SK-N-SH (cell line): ENCODE measurements at regions not wholly inside any gene's neighbourhood (a gene's known extent, or its start where the extent isn't known, plus 50 kb on each side); places are given as distances from the start of the nearest gene placed in this dataset.

Source experiments
- CTCF ChIA-PET: fragments of 300-600, 350-600 bp; formaldehyde crosslinking; extraction: SDS; loops from one replicate; lab custom pipeline; 2021; lab: Yijun Ruan, JAX
- POLR2A ChIA-PET: fragments of 350-600 bp; sonication (Branson Sonifier 250); formaldehyde crosslinking; extraction: SDS; loops from one replicate; lab custom pipeline; 2020; ENCODE audit warnings: antibody characterized with exemption, inconsistent platforms; lab: Yijun Ruan, JAX
- DNase-seq: peaks from one replicate; pipeline ENCODE4 v3.0.0; 2012
- H2AFZ ChIP-seq: fragments of 200-600 bp; sonication (generic); 2 replicates; pipeline ENCODE4 v1.8.1; 2016; ENCODE audit warnings: antibody characterized with exemption, mild to moderate bottlenecking, low read depth
- H3F3A ChIP-seq: fragments of 200-600 bp; sonication (generic); replicated peaks from 2 replicates; pipeline ENCODE3; 2016; ENCODE audit warnings: antibody characterized with exemption, mild to moderate bottlenecking; ENCODE audit not compliant: insufficient read depth
- H3K27ac ChIP-seq, 2 experiments: fragments of 200-500 bp in 1 of 2; fragments of 200-600 bp in 1 of 2; sonication (Bioruptor generic) in 1 of 2; sonication (generic), shearing (Covaris generic) in 1 of 2; 2 replicates each; pipeline versions ENCODE4 v1.5.1 to v1.6.1; 2014 to 2016; ENCODE audit warnings: low read depth in 2 of 2, inconsistent platforms in 1 of 2, low read length in 1 of 2, mild to moderate bottlenecking in 1 of 2, mixed read lengths in 1 of 2
- H3K27me3 ChIP-seq: fragments of 200-600 bp; sonication (generic), shearing (Covaris generic); 2 replicates; pipeline ENCODE4 v1.6.1; 2016; ENCODE audit warnings: mixed run types; ENCODE audit not compliant: insufficient read depth
- H3K36me3 ChIP-seq, 2 experiments: fragments of 200-500 bp in 1 of 2; fragments of 200-600 bp in 1 of 2; sonication (Bioruptor generic) in 1 of 2; sonication (generic) in 1 of 2; replicated peaks in 1 of 2; 2 replicates each; pipeline versions ENCODE3 to v1.5.1; 2014 to 2016; ENCODE audit warnings: low read length in 1 of 2, mild to moderate bottlenecking in 1 of 2; ENCODE audit not compliant: insufficient read depth in 2 of 2, control insufficient read depth in 1 of 2
- H3K4me1 ChIP-seq, 2 experiments: fragments of 200-500 bp in 1 of 2; fragments of 200-600 bp in 1 of 2; sonication (Bioruptor generic) in 1 of 2; sonication (generic), shearing (Covaris generic) in 1 of 2; 2 replicates each; pipeline versions ENCODE4 v1.5.1 to v1.6.1; 2014 to 2016; ENCODE audit warnings: low read depth in 1 of 2, low read length in 1 of 2, mixed run types in 1 of 2; ENCODE audit not compliant: insufficient read depth in 2 of 2, control insufficient read depth in 1 of 2
- H3K4me2 ChIP-seq: fragments of 200-600 bp; sonication (generic), shearing (Covaris generic); 2 replicates; pipeline ENCODE4 v1.6.1; 2017; ENCODE audit warnings: mixed run types
- H3K4me3 ChIP-seq, 2 experiments: fragments of 200-500 bp in 1 of 2; fragments of 200-600 bp in 1 of 2; sonication (Bioruptor generic) in 1 of 2; sonication (generic), shearing (Covaris generic) in 1 of 2; 2 replicates each; pipeline versions ENCODE4 v1.5.1 to v1.8.1; 2014 to 2016; ENCODE audit warnings: low read depth in 2 of 2, inconsistent platforms in 1 of 2, low read length in 1 of 2, mild to moderate bottlenecking in 1 of 2, mixed read lengths in 1 of 2, moderate library complexity in 1 of 2
- H3K79me2 ChIP-seq: fragments of 200-600 bp; sonication (generic); 2 replicates; pipeline ENCODE4 v1.8.1; 2017; ENCODE audit warnings: mild to moderate bottlenecking; ENCODE audit not compliant: insufficient read depth
- H3K9ac ChIP-seq: fragments of 200-600 bp; sonication (generic); 2 replicates; pipeline ENCODE4 v1.6.1; 2017; ENCODE audit warnings: mixed run types
- H3K9me2 ChIP-seq: fragments of 200-600 bp; sonication (generic); 2 replicates; pipeline ENCODE4 v1.6.1; 2017; ENCODE audit warnings: mixed run types
- H3K9me3 ChIP-seq: fragments of 200-600 bp; sonication (generic); 2 replicates; pipeline ENCODE4 v1.6.1; 2017; ENCODE audit warnings: mixed run types, mild to moderate bottlenecking, moderate library complexity
- H4K20me1 ChIP-seq: fragments of 200-600 bp; sonication (generic); 2 replicates; pipeline ENCODE4 v1.6.1; 2017; ENCODE audit warnings: mild to moderate bottlenecking, mixed run types; ENCODE audit not compliant: insufficient read depth
- FOSL2 ChIP-seq: IDR thresholded peaks from 2 replicates; pipeline ENCODE4 v1.4.0; 2012; ENCODE audit warnings: low read depth, mild to moderate bottlenecking, moderate library complexity, borderline replicate concordance
- JUND ChIP-seq: IDR thresholded peaks from 2 replicates; pipeline ENCODE4 v1.4.0; 2012
- MEF2A ChIP-seq: IDR thresholded peaks from 2 replicates; pipeline ENCODE4 v1.4.0; 2012; ENCODE audit warnings: low read depth, borderline replicate concordance
- MXI1 ChIP-seq: IDR thresholded peaks from 2 replicates; pipeline ENCODE4 v1.6.1; 2012; ENCODE audit warnings: mild to moderate bottlenecking, low read depth, low read length, improper control_type of control experiment
- NFIC ChIP-seq: IDR thresholded peaks from 2 replicates; pipeline ENCODE4 v1.4.0; 2012; ENCODE audit warnings: borderline replicate concordance
- NRF1 ChIP-seq: IDR thresholded peaks from 2 replicates; pipeline ENCODE4 v1.6.1; 2012; ENCODE audit warnings: low read depth, mild to moderate bottlenecking, low read length
- RXRA ChIP-seq: IDR thresholded peaks from 2 replicates; pipeline ENCODE4 v1.4.0; 2012; ENCODE audit warnings: low read depth, mild to moderate bottlenecking, borderline replicate concordance
- SMC3 ChIP-seq: IDR thresholded peaks from 2 replicates; pipeline ENCODE4 v1.6.1; 2012; ENCODE audit warnings: low read depth, low read length, improper control_type of control experiment
- TAF1 ChIP-seq: IDR thresholded peaks from 2 replicates; pipeline ENCODE4 v1.6.1; 2012; ENCODE audit warnings: low read depth, mild to moderate bottlenecking, low read length, moderate library complexity, borderline replicate concordance
- TCF12 ChIP-seq: IDR thresholded peaks from 2 replicates; pipeline ENCODE4 v1.4.0; 2012
- TEAD4 ChIP-seq: IDR thresholded peaks from 2 replicates; pipeline ENCODE4 v1.4.0; 2012; ENCODE audit warnings: mild to moderate bottlenecking, borderline replicate concordance; ENCODE audit not compliant: insufficient read depth
- WGBS: methylation state at CpG from one replicate; pipeline ENCODE4 v1.1.6; 2017; ENCODE audit warnings: low lambda C conversion rate; 5-methylcytosine and 5-hydroxymethylcytosine counted together
- TF ChIP-seq, protein P1 (sequence below): IDR thresholded peaks from 2 replicates; pipeline ENCODE4; 2012
- TF ChIP-seq, protein P2 (sequence below): IDR thresholded peaks from 2 replicates; pipeline ENCODE4 v1.4.0; 2012; ENCODE audit warnings: low read depth, borderline replicate concordance
- TF ChIP-seq, protein P3 (sequence below): fragments of 150-350 bp; IDR thresholded peaks from 2 replicates; pipeline ENCODE4 v1.6.1; 2016; ENCODE audit warnings: mild to moderate bottlenecking, low read depth, low read length
- TF ChIP-seq, protein P4 (sequence below): IDR thresholded peaks from 2 replicates; pipeline ENCODE4 v1.4.0; 2012; ENCODE audit warnings: low read depth

DNA sequence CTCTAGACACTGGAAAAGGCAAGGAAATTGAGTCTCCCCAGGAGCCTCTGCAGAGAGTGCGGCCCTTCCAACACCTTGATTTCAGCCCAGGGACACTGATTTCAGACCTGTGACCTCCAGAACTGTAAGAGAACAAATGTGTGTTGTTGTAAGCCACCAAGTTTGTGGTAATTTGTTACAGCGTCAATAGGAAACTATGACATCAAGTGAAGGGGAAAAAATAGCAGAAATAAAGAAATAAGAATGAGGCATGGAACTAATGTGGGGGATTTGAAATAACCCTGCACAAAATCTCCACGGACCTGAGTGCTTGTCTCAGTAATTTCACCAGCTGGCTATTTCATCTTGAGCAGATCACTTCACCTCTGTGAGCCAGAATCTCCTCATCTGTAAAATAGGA is 227.8 kb upstream of the JUN start:
- no peaks in the 10 kb centered on the region for H3K27me3 ChIP-seq
- H3K27ac ChIP-seq: no peak overlapping the region
- H3K9ac ChIP-seq: no peak overlapping the region
- H3F3A ChIP-seq: no peaks in the 10 kb centered on the region
- WGBS: 92% methylated on average over 3 of the region's 3 CpGs
- H3K9me2 ChIP-seq: no peaks in the 10 kb centered on the region
- no peaks in the 10 kb centered on the region for H4K20me1 ChIP-seq
- no peaks in the 10 kb centered on the region for H3K36me3 ChIP-seq
- TF ChIP-seq NRF1 (no peak), TCF12 (no peak), NFIC (no peak), MXI1 (no peak), TAF1 (no peak), FOSL2 (no peak), SMC3 (no peak)
- TF ChIP-seq, protein P1, sequence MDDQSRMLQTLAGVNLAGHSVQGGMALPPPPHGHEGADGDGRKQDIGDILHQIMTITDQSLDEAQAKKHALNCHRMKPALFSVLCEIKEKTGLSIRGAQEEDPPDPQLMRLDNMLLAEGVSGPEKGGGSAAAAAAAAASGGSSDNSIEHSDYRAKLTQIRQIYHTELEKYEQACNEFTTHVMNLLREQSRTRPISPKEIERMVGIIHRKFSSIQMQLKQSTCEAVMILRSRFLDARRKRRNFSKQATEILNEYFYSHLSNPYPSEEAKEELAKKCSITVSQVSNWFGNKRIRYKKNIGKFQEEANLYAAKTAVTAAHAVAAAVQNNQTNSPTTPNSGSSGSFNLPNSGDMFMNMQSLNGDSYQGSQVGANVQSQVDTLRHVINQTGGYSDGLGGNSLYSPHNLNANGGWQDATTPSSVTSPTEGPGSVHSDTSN: no peak
- TF ChIP-seq, protein P2, sequence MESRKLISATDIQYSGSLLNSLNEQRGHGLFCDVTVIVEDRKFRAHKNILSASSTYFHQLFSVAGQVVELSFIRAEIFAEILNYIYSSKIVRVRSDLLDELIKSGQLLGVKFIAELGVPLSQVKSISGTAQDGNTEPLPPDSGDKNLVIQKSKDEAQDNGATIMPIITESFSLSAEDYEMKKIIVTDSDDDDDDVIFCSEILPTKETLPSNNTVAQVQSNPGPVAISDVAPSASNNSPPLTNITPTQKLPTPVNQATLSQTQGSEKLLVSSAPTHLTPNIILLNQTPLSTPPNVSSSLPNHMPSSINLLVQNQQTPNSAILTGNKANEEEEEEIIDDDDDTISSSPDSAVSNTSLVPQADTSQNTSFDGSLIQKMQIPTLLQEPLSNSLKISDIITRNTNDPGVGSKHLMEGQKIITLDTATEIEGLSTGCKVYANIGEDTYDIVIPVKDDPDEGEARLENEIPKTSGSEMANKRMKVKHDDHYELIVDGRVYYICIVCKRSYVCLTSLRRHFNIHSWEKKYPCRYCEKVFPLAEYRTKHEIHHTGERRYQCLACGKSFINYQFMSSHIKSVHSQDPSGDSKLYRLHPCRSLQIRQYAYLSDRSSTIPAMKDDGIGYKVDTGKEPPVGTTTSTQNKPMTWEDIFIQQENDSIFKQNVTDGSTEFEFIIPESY: no peak
- H3K4me1 ChIP-seq: peaks cover 2 to 24% of the 10 kb centered on the region in 2 experiments; a peak in 3 of 4 replicates
- H3K4me2 ChIP-seq: no peak overlapping the region
- no peak for DNase-seq
- no peaks in the 10 kb centered on the region for H3K9me3 ChIP-seq
- ChIA-PET CTCF (interaction anchor here (1.0 kb wide), 1 partner anchor 8 kb away, joined by 3 read pairs; no protein-coding TSS in a partner anchor), POLR2A (no interaction called here)
- no peaks in the 10 kb centered on the region for H3K79me2 ChIP-seq
- no peak overlapping the region for H2AFZ ChIP-seq
- no peak overlapping the region for H3K4me3 ChIP-seq

DNA sequence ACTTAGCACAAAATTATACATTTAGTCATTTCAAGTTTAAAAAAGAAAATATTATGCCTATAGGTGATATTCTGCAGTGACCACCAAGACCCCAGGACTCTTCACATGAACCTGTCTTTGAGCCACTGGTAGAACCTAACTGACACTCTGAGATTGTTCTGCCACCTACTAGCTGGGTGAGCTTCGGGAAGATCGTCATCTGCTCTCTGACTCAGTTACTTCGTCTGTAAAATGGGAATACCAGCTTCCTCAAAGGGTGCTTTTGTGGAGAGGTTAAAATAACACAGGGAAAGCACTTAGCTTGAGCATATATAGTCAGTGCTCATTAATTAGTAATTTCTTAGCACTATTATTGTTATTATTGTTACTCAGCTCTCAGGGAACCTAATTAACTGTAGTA is 228.5 kb upstream of the JUN start:
- CTCF ChIA-PET: interaction anchor here (1.1 to 1.3 kb wide), 2 partner anchors 8 to 407 kb away, joined by 3 to 6 read pairs; no protein-coding TSS in a partner anchor
- H3K9ac ChIP-seq: no peak overlapping the region
- H4K20me1 ChIP-seq: no peaks in the 10 kb centered on the region
- no peaks in the 10 kb centered on the region for H3K36me3 ChIP-seq
- WGBS: 100% methylated on average over 3 of the region's 3 CpGs
- no peaks in the 10 kb centered on the region for H3F3A ChIP-seq
- H3K4me3 ChIP-seq: no peak overlapping the region
- H3K9me3 ChIP-seq: no peaks in the 10 kb centered on the region
- no peak overlapping the region for H3K4me2 ChIP-seq
- no peaks in the 10 kb centered on the region for H3K9me2 ChIP-seq
- TF ChIP-seq, protein P3, sequence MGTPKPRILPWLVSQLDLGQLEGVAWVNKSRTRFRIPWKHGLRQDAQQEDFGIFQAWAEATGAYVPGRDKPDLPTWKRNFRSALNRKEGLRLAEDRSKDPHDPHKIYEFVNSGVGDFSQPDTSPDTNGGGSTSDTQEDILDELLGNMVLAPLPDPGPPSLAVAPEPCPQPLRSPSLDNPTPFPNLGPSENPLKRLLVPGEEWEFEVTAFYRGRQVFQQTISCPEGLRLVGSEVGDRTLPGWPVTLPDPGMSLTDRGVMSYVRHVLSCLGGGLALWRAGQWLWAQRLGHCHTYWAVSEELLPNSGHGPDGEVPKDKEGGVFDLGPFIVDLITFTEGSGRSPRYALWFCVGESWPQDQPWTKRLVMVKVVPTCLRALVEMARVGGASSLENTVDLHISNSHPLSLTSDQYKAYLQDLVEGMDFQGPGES: no peak
- TF ChIP-seq TEAD4: no peak
- TF ChIP-seq, protein P4, sequence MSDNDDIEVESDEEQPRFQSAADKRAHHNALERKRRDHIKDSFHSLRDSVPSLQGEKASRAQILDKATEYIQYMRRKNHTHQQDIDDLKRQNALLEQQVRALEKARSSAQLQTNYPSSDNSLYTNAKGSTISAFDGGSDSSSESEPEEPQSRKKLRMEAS: no peak
- no peak for TF ChIP-seq JUND
- TF ChIP-seq MEF2A: no peak
- TF ChIP-seq RXRA: no peak
- no peaks in the 10 kb centered on the region for H3K79me2 ChIP-seq
- peaks cover 2 to 29% of the 10 kb centered on the region in 2 experiments; a peak in 3 of 4 replicates for H3K4me1 ChIP-seq
- H3K27ac ChIP-seq: no peak overlapping the region
- POLR2A ChIA-PET: no interaction called here
- no peak for DNase-seq
- H3K27me3 ChIP-seq: no peaks in the 10 kb centered on the region
- H2AFZ ChIP-seq: no peak overlapping the region; the same call in 1 of the 2 replicates
